Thoracic aorta (tissue), 2 donors: ENCODE measurements at regions not wholly inside any gene's neighbourhood (a gene's known extent, or its start where the extent isn't known, plus 50 kb on each side); places are given as distances from the start of the nearest gene placed in this dataset.

Experiments used
- ATAC-seq: fragments of 150-250 bp; one replicate; pipeline ENCODE4 v1.8.0; 2017; ENCODE audit warnings: low read depth; ENCODE audit not compliant: insufficient number of reproducible peaks, low FRiP score
- DNase-seq: peaks from one replicate; pipeline ENCODE4 v3.0.0-alpha.2; 2020; ENCODE audit warnings: low spot score
- H3K27ac ChIP-seq, 2 donors: fragments of 200-600 bp; sonication (generic); 1 replicate in 1 of 2; 2 replicates in 1 of 2; pipeline ENCODE4 v1.5.1; 2016; ENCODE audit warnings: mild to moderate bottlenecking in 2 of 2, moderate library complexity in 2 of 2
- H3K27me3 ChIP-seq: fragments of 200-600 bp; sonication (generic); replicated peaks from 2 replicates; pipeline ENCODE4 v1.6.0; 2016; ENCODE audit warnings: mild to moderate bottlenecking; ENCODE audit not compliant: insufficient read depth
- H3K36me3 ChIP-seq: fragments of 200-600 bp; sonication (generic); one replicate; pipeline ENCODE4 v1.5.1; 2016
- H3K4me1 ChIP-seq, 2 donors: fragments of 200-600 bp; sonication (generic); 1 replicate in 1 of 2; 2 replicates in 1 of 2; pipeline versions ENCODE4 v1.5.1 to v1.6.0; 2016; ENCODE audit warnings: low read depth in 2 of 2, mild to moderate bottlenecking in 1 of 2; ENCODE audit not compliant: control insufficient read depth in 1 of 2
- H3K4me3 ChIP-seq: fragments of 200-600 bp; sonication (generic); 2 replicates; pipeline ENCODE4 v1.5.1; 2016; ENCODE audit warnings: mild to moderate bottlenecking
- H3K9me3 ChIP-seq: fragments of 200-600 bp; sonication (generic); 2 replicates; pipeline ENCODE4 v1.5.1; 2016
- CTCF ChIP-seq: fragments of 200-600 bp; sonication (generic); IDR thresholded peaks from one replicate; pipeline ENCODE4 v1.5.1; 2019; ENCODE audit warnings: antibody characterized with exemption

- TF ChIP-seq CTCF = no peak
- H3K9me3 ChIP-seq = no peaks in the 10 kb centered on the region
- DNase-seq (no peak), ATAC-seq (no peak)
- no peaks in the 10 kb centered on the region for H3K27me3 ChIP-seq
- no peak overlapping the region for H3K27ac ChIP-seq
- H3K4me3 ChIP-seq = no peak overlapping the region
- peaks cover 0 to 13% of the 10 kb centered on the region in 2 donors for H3K4me1 ChIP-seq
- H3K36me3 ChIP-seq = no peaks in the 10 kb centered on the region
These were observed 128.3 kb upstream of the SPATS2L start for GRCh38 chr2:200177971-200178911.

- ATAC-seq = no peak
- Histone ChIP-seq H3K9me3 (no peaks in the 10 kb centered on the region), H3K4me3 (no peak overlapping the region), H3K27me3 (no peaks in the 10 kb centered on the region), H3K4me1 (peaks cover 0 to 13% of the 10 kb centered on the region in 2 donors), H3K27ac (no peak overlapping the region), H3K36me3 (no peaks in the 10 kb centered on the region)
- TF ChIP-seq CTCF = no peak
- no peak for DNase-seq
These were observed 127.3 kb upstream of the SPATS2L start for GRCh38 chr2:200179151-200179550.

- ATAC-seq (no peak), DNase-seq (no peak)
- peaks cover 0 to 21% of the 10 kb centered on the region in 2 donors for H3K4me1 ChIP-seq
- H3K4me3 ChIP-seq = no peak overlapping the region
- no peaks in the 10 kb centered on the region for H3K9me3 ChIP-seq
- no peak for TF ChIP-seq CTCF
- no peaks in the 10 kb centered on the region for H3K36me3 ChIP-seq
- no peaks in the 10 kb centered on the region for H3K27me3 ChIP-seq
- H3K27ac ChIP-seq = no peak overlapping the region
These were observed 125.5 kb upstream of the SPATS2L start for GRCh38 chr2:200180943-200181342.

- DNase-seq = no peak
- H3K27me3 ChIP-seq = no peaks in the 10 kb centered on the region
- H3K4me1 ChIP-seq = peaks cover 0 to 21% of the 10 kb centered on the region in 2 donors
- no peak for TF ChIP-seq CTCF
- H3K27ac ChIP-seq = no peak overlapping the region
- H3K4me3 ChIP-seq = no peak overlapping the region
- ATAC-seq = no peak
- H3K36me3 ChIP-seq = no peaks in the 10 kb centered on the region
- H3K9me3 ChIP-seq = no peaks in the 10 kb centered on the region
These were observed 124.7 kb upstream of the SPATS2L start for GRCh38 chr2:200181755-200182154.

GRCh38 chr2:200184748-200185627, 121.5 kb upstream of the SPATS2L start:
- Histone ChIP-seq H3K4me3 (no peak overlapping the region), H3K4me1 (peaks cover 0 to 8% of the 10 kb centered on the region in 2 donors), H3K36me3 (no peaks in the 10 kb centered on the region), H3K27ac (no peak overlapping the region), H3K9me3 (no peaks in the 10 kb centered on the region), H3K27me3 (no peaks in the 10 kb centered on the region)
- no peak for DNase-seq
- no peak for ATAC-seq
- no peak for TF ChIP-seq CTCF
